GM12878 (cell line): ENCODE measurements at regions not wholly inside any gene's neighbourhood (a gene's known extent, or its start where the extent isn't known, plus 50 kb on each side); places are given as distances from the start of the nearest gene placed in this dataset.

ENCODE experiments used
- ATAC-seq: fragments of 200-7000 bp; cut with Tn5 transposase; 3 replicates; pipeline ENCODE4 v1.9.1; 2020; ENCODE audit warnings: mild to moderate bottlenecking, moderate library complexity
- BruUV-seq: library from RNA; stranded (reverse); fragments of 400-500 nt; replicated peaks from 2 replicates; lab custom pipeline; 2021; lab: Mats Ljungman, UMichigan
- CTCF ChIA-PET: fragments of 300-600 bp; sonication (Branson Sonifier 250); formaldehyde crosslinking; extraction: SDS; loops from one replicate; lab custom pipeline; 2021; ENCODE audit warnings: inconsistent platforms; lab: Yijun Ruan, JAX
- POLR2A ChIA-PET: fragments of 350-600 bp; formaldehyde crosslinking; extraction: SDS; loops from one replicate; lab custom pipeline; 2021; ENCODE audit warnings: inconsistent platforms; lab: Charles Lee
- RAD21 ChIA-PET: fragments of 300-600 bp; sonication (Branson Sonifier 250); formaldehyde crosslinking; loops from one replicate; lab custom pipeline; 2023; ENCODE audit warnings: antibody characterized with exemption; ENCODE audit not compliant: unreplicated experiment; lab: Charles Lee
- SMC1A ChIA-PET: fragments of 300-600 bp; sonication (Branson Sonifier 250); formaldehyde crosslinking; loops from one replicate; lab custom pipeline; 2023; ENCODE audit not compliant: unreplicated experiment, uncharacterized antibody; lab: Charles Lee
- DNase-seq: peaks from one replicate; pipeline ENCODE4 v3.0.0-alpha.2; 2011; ENCODE audit warnings: low read depth, low spot score
- FAIRE-seq: peaks from 3 replicates; lab custom pipeline; 2011; peaks lifted over from hg19 to GRCh38; lab: Jason Lieb, UNC
- H2AFZ ChIP-seq: 2 replicates; pipeline ENCODE4 v1.6.0; 2011; ENCODE audit warnings: low read depth, low read length, control low read depth; ENCODE audit not compliant: control insufficient read depth
- H3K27ac ChIP-seq: 2 replicates; pipeline ENCODE4 v1.5.1; 2011; ENCODE audit warnings: control low read depth; ENCODE audit not compliant: control insufficient read depth, insufficient read depth
- H3K27me3 ChIP-seq, 2 experiments: replicated peaks in 1 of 2; 2 replicates each; pipeline versions ENCODE4 v1.6.0 to v1.6.1; 2011; ENCODE audit warnings: low read length in 1 of 2; ENCODE audit not compliant: control insufficient read depth in 2 of 2, insufficient read depth in 2 of 2
- H3K36me3 ChIP-seq, 2 experiments: 2 replicates each; pipeline ENCODE4 v1.5.1; 2011; ENCODE audit warnings: low read length in 1 of 2; ENCODE audit not compliant: control insufficient read depth in 2 of 2, insufficient read depth in 2 of 2
- H3K4me1 ChIP-seq: 2 replicates; pipeline ENCODE4 v1.6.1; 2011; ENCODE audit warnings: mild to moderate bottlenecking, low read length, moderate library complexity, mixed read lengths; ENCODE audit not compliant: control insufficient read depth, insufficient read depth
- H3K4me2 ChIP-seq: 2 replicates; pipeline ENCODE4 v1.6.0; 2011; ENCODE audit warnings: control low read depth; ENCODE audit not compliant: control insufficient read depth, insufficient read depth
- H3K4me3 ChIP-seq: fragments of 200-600 bp; sonication (generic); 2 replicates; pipeline ENCODE4 v1.5.1; 2016
- H3K79me2 ChIP-seq: 2 replicates; pipeline ENCODE4 v1.6.0; 2011; ENCODE audit warnings: low read length; ENCODE audit not compliant: control insufficient read depth, insufficient read depth
- H3K9ac ChIP-seq: 2 replicates; pipeline ENCODE4 v1.8.0; 2011; ENCODE audit warnings: low read length, control low read depth, mixed read lengths; ENCODE audit not compliant: control insufficient read depth, insufficient read depth
- H3K9me3 ChIP-seq: replicated peaks from 3 replicates; pipeline ENCODE4 v1.5.1; 2011; ENCODE audit warnings: mild to moderate bottlenecking, low read length; ENCODE audit not compliant: control insufficient read depth, insufficient read depth
- H4K20me1 ChIP-seq: 2 replicates; pipeline ENCODE4 v1.6.0; 2011; ENCODE audit not compliant: control insufficient read depth, insufficient read depth
- CREB1 ChIP-seq: IDR thresholded peaks from 2 replicates; pipeline ENCODE4 v1.6.1; 2012; ENCODE audit warnings: low read depth, mild to moderate bottlenecking, inconsistent platforms
- MEF2B ChIP-seq: fragments of 450-650 bp; IDR thresholded peaks from 2 replicates; pipeline ENCODE4 v1.6.1; 2018; ENCODE audit warnings: mild to moderate bottlenecking, moderate library complexity; ENCODE audit not compliant: partially characterized antibody, poor library complexity, severe bottlenecking
- MYB ChIP-seq: fragments of 150-350 bp; IDR thresholded peaks from 2 replicates; pipeline ENCODE4 v1.6.1; 2014; ENCODE audit warnings: mild to moderate bottlenecking, low read depth, low read length, borderline replicate concordance
- NFXL1 ChIP-seq: fragments of 450-650 bp; IDR thresholded peaks from 2 replicates; pipeline ENCODE4 v1.6.1; 2017; ENCODE audit warnings: antibody characterized with exemption, mild to moderate bottlenecking, borderline replicate concordance
- NR2F1 ChIP-seq: fragments of 450-650 bp; conservative IDR thresholded peaks from 2 replicates; pipeline ENCODE4 v1.6.1; 2017; ENCODE audit warnings: mild to moderate bottlenecking
- PAX5 ChIP-seq: IDR thresholded peaks from 2 replicates; pipeline ENCODE4 v1.6.1; 2011; ENCODE audit warnings: low read depth, low read length, borderline replicate concordance
- RAD21 ChIP-seq: IDR thresholded peaks from 2 replicates; pipeline ENCODE4 v1.6.1; 2011; ENCODE audit warnings: mild to moderate bottlenecking, low read depth, low read length, moderate library complexity; ENCODE audit not compliant: insufficient read depth
- RELA ChIP-seq: fragments of 450-650 bp; IDR thresholded peaks from 2 replicates; pipeline ENCODE4 v1.8.0; 2014; ENCODE audit warnings: borderline replicate concordance; ENCODE audit not compliant: partially characterized antibody
- SMAD1 ChIP-seq: fragments of 450-650 bp; IDR thresholded peaks from 2 replicates; pipeline ENCODE4 v1.6.1; 2018; ENCODE audit warnings: mild to moderate bottlenecking, low read depth; ENCODE audit not compliant: partially characterized antibody
- SP1 ChIP-seq: IDR thresholded peaks from one replicate; pipeline ENCODE4 v1.6.1; 2011; ENCODE audit warnings: low read depth, low read length
- ZNF274 ChIP-seq: IDR thresholded peaks from one replicate; pipeline ENCODE4 v1.8.0; 2011; ENCODE audit not compliant: insufficient read length, insufficient read depth
- WGBS: methylation state at CpG from one replicate; pipeline ENCODE4 v1.1.6; 2016; ENCODE audit warnings: low lambda C conversion rate; ENCODE audit not compliant: insufficient replicate concordance, insufficient coverage; ENCODE audit errors: missing lambda C conversion rate; 5-methylcytosine and 5-hydroxymethylcytosine counted together
- in situ Hi-C: fragments of 300-500 bp; cut with MboI; formaldehyde crosslinking; loops from 9 replicates; pipeline ENCODE4 v1.14.3; 2018; ENCODE audit warnings: mixed read lengths
- intact Hi-C: fragments of 100-400 bp; cut with micrococcal nuclease; formaldehyde crosslinking; loops from one replicate; pipeline ENCODE4 v1.14.2; 2022; ENCODE audit not compliant: unreplicated experiment
- TF ChIP-seq, protein P1 (sequence below): fragments of 150-350 bp; IDR thresholded peaks from 2 replicates; pipeline ENCODE4 v1.6.1; 2014; ENCODE audit warnings: mild to moderate bottlenecking, low read depth, low read length
- TF ChIP-seq, protein P2 (sequence below): fragments of 150-350 bp; IDR thresholded peaks from 2 replicates; pipeline ENCODE4 v1.6.1; 2016; ENCODE audit warnings: low read depth, low read length
- TF ChIP-seq, protein P3 (sequence below): fragments of 450-650 bp; IDR thresholded peaks from 2 replicates; pipeline ENCODE4 v1.6.1; 2018; ENCODE audit warnings: mild to moderate bottlenecking, low read depth, moderate library complexity; ENCODE audit not compliant: partially characterized antibody

DNA sequence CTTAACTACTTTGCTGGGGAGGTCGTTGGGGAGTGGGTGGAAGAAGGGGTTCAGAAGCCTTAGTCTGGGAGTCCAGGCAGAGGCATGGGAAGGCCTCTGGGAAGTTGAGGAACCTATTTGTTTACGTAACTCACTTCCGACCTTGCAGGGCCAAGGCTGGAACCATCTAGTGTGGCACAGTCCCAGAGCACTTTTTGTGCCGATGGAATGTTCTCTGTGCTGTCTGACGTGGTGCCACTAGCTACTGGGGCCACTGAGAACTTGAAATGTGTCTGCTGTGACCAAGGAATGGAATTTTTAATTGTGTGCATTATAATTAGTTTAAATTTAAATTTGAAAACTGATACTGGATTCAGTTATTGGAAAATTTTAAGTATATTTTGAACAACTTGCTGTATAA, 139.7 kb downstream of the FAM161A start:
- Histone ChIP-seq H3K4me2 (no peak overlapping the region), H3K36me3 (no peaks in the 10 kb centered on the region), H4K20me1 (no peaks in the 10 kb centered on the region), H3K4me1 (no peaks in the 10 kb centered on the region), H3K9ac (no peak overlapping the region), H3K27me3 (no peaks in the 10 kb centered on the region), H3K9me3 (no peaks in the 10 kb centered on the region), H3K4me3 (no peak overlapping the region), H3K79me2 (no peaks in the 10 kb centered on the region), H2AFZ (no peak overlapping the region), H3K27ac (no peak overlapping the region)
- intact Hi-C loops (no loop called here), in situ Hi-C loops (no loop called here)
- no peak for DNase-seq
- no peak for ATAC-seq
- ChIA-PET CTCF (no interaction called here), SMC1A (no interaction called here), POLR2A (no interaction called here), RAD21 (no interaction called here)
- no peak for FAIRE-seq
- 62% methylated on average over 5 of the region's 5 CpGs for WGBS
- BruUV-seq = no TSS peak
- TF ChIP-seq MEF2B (no peak), MYB (no peak), ZNF274 (no peak), RELA (no peak), SP1 (no peak), RAD21 (no peak), NFXL1 (no peak), NR2F1 (no peak), CREB1 (no peak), PAX5 (no peak), SMAD1 (no peak)
- TF ChIP-seq, protein P1, sequence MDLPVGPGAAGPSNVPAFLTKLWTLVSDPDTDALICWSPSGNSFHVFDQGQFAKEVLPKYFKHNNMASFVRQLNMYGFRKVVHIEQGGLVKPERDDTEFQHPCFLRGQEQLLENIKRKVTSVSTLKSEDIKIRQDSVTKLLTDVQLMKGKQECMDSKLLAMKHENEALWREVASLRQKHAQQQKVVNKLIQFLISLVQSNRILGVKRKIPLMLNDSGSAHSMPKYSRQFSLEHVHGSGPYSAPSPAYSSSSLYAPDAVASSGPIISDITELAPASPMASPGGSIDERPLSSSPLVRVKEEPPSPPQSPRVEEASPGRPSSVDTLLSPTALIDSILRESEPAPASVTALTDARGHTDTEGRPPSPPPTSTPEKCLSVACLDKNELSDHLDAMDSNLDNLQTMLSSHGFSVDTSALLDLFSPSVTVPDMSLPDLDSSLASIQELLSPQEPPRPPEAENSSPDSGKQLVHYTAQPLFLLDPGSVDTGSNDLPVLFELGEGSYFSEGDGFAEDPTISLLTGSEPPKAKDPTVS = no peak
- TF ChIP-seq, protein P2, sequence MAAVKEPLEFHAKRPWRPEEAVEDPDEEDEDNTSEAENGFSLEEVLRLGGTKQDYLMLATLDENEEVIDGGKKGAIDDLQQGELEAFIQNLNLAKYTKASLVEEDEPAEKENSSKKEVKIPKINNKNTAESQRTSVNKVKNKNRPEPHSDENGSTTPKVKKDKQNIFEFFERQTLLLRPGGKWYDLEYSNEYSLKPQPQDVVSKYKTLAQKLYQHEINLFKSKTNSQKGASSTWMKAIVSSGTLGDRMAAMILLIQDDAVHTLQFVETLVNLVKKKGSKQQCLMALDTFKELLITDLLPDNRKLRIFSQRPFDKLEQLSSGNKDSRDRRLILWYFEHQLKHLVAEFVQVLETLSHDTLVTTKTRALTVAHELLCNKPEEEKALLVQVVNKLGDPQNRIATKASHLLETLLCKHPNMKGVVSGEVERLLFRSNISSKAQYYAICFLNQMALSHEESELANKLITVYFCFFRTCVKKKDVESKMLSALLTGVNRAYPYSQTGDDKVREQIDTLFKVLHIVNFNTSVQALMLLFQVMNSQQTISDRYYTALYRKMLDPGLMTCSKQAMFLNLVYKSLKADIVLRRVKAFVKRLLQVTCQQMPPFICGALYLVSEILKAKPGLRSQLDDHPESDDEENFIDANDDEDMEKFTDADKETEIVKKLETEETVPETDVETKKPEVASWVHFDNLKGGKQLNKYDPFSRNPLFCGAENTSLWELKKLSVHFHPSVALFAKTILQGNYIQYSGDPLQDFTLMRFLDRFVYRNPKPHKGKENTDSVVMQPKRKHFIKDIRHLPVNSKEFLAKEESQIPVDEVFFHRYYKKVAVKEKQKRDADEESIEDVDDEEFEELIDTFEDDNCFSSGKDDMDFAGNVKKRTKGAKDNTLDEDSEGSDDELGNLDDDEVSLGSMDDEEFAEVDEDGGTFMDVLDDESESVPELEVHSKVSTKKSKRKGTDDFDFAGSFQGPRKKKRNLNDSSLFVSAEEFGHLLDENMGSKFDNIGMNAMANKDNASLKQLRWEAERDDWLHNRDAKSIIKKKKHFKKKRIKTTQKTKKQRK = no peak
- TF ChIP-seq, protein P3, sequence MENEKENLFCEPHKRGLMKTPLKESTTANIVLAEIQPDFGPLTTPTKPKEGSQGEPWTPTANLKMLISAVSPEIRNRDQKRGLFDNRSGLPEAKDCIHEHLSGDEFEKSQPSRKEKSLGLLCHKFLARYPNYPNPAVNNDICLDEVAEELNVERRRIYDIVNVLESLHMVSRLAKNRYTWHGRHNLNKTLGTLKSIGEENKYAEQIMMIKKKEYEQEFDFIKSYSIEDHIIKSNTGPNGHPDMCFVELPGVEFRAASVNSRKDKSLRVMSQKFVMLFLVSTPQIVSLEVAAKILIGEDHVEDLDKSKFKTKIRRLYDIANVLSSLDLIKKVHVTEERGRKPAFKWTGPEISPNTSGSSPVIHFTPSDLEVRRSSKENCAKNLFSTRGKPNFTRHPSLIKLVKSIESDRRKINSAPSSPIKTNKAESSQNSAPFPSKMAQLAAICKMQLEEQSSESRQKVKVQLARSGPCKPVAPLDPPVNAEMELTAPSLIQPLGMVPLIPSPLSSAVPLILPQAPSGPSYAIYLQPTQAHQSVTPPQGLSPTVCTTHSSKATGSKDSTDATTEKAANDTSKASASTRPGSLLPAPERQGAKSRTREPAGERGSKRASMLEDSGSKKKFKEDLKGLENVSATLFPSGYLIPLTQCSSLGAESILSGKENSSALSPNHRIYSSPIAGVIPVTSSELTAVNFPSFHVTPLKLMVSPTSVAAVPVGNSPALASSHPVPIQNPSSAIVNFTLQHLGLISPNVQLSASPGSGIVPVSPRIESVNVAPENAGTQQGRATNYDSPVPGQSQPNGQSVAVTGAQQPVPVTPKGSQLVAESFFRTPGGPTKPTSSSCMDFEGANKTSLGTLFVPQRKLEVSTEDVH = no peak
